ENCODE measurements at regions not wholly inside any gene's neighbourhood (a gene's known extent, or its start where the extent isn't known, plus 50 kb on each side); places are given as distances from the start of the nearest gene placed in this dataset.

- TF ChIP-seq EP300 (IDR thresholded peaks at IDR 0.05) (no peak), CTCF (IDR thresholded peaks at IDR 0.05) (no peak)
Observed at GRCh38 chrX:149120459-149120858, 384.6 kb downstream of the IDS start.
